Neutrophil (primary cell): ENCODE measurements at regions not wholly inside any gene's neighbourhood (a gene's known extent, or its start where the extent isn't known, plus 50 kb on each side); places are given as distances from the start of the nearest gene placed in this dataset.

Experiments used
- H3K27ac ChIP-seq: fragments of 200-600 bp; sonication (generic); 2 replicates; pipeline ENCODE4 v1.5.1; 2016; ENCODE audit warnings: mild to moderate bottlenecking, moderate library complexity
- H3K27me3 ChIP-seq: fragments of 200-600 bp; sonication (generic); 2 replicates; pipeline ENCODE4 v1.6.0; 2016; ENCODE audit warnings: mild to moderate bottlenecking
- H3K36me3 ChIP-seq: fragments of 200-600 bp; sonication (generic); 2 replicates; pipeline ENCODE4 v1.5.1; 2017
- H3K4me1 ChIP-seq, 2 experiments: fragments of 200-600 bp in 1 of 2; sonication (generic) in 1 of 2; 1 replicate in 1 of 2; 2 replicates in 1 of 2; pipeline versions ENCODE4 v1.5.1 to v1.6.1; 2013 to 2016; ENCODE audit warnings: low read depth in 1 of 2, low read length in 1 of 2, mild to moderate bottlenecking in 1 of 2, moderate library complexity in 1 of 2; ENCODE audit not compliant: control insufficient read depth in 1 of 2, insufficient read depth in 1 of 2
- H3K4me3 ChIP-seq, 2 experiments: fragments of 200-600 bp in 1 of 2; sonication (generic) in 1 of 2; 1 replicate in 1 of 2; 2 replicates in 1 of 2; pipeline ENCODE4 v1.5.1; 2013 to 2016; ENCODE audit warnings: low read depth in 1 of 2, low read length in 1 of 2, mild to moderate bottlenecking in 1 of 2, moderate library complexity in 1 of 2
- H3K9me3 ChIP-seq: fragments of 200-600 bp; sonication (generic); 2 replicates; pipeline ENCODE4 v1.5.1; 2016
- CTCF ChIP-seq: fragments of 200-600 bp; sonication (generic); IDR thresholded peaks from 2 replicates; pipeline ENCODE4 v1.5.1; 2016; ENCODE audit warnings: antibody characterized with exemption

GRCh38 chr9:99592834-99593574 is 228.7 kb upstream of the NR4A3 start:
- no peak overlapping the region for H3K4me3 ChIP-seq
- peaks cover 8 to 13% of the 10 kb centered on the region in 2 experiments for H3K4me1 ChIP-seq
- no peaks in the 10 kb centered on the region for H3K9me3 ChIP-seq
- no peaks in the 10 kb centered on the region for H3K36me3 ChIP-seq
- no peak overlapping the region for H3K27ac ChIP-seq
- no peak for TF ChIP-seq CTCF
- H3K27me3 ChIP-seq: no peaks in the 10 kb centered on the region

- H3K4me1 ChIP-seq: peaks cover 8 to 13% of the 10 kb centered on the region in 2 experiments
- H3K9me3 ChIP-seq: no peaks in the 10 kb centered on the region
- TF ChIP-seq CTCF: no peak
- H3K27ac ChIP-seq: no peak overlapping the region
- no peaks in the 10 kb centered on the region for H3K36me3 ChIP-seq
- H3K27me3 ChIP-seq: no peaks in the 10 kb centered on the region
- H3K4me3 ChIP-seq: no peak overlapping the region
Observed at GRCh38 chr9:99593610-99594009, 228.1 kb upstream of the NR4A3 start.

- Histone ChIP-seq H3K27me3 (no peaks in the 10 kb centered on the region), H3K27ac (no peak overlapping the region)
Observed at GRCh38 chr9:99594056-99594780, 227.5 kb upstream of the NR4A3 start.

GRCh38 chr9:99595796-99596195 is 225.9 kb upstream of the NR4A3 start:
- no peak for TF ChIP-seq CTCF
- Histone ChIP-seq H3K27me3 (no peaks in the 10 kb centered on the region), H3K27ac (no peak overlapping the region), H3K4me3 (no peak overlapping the region), H3K4me1 (peaks cover 3 to 11% of the 10 kb centered on the region in 2 experiments), H3K36me3 (no peaks in the 10 kb centered on the region), H3K9me3 (no peaks in the 10 kb centered on the region)

More at GRCh38 chr9:99594056-99594780, 227.5 kb upstream of the NR4A3 start:
- TF ChIP-seq CTCF: no peak
- Histone ChIP-seq H3K9me3 (no peaks in the 10 kb centered on the region), H3K4me1 (peaks cover 8 to 13% of the 10 kb centered on the region in 2 experiments), H3K4me3 (no peak overlapping the region), H3K36me3 (no peaks in the 10 kb centered on the region)

- Histone ChIP-seq H3K27ac (no peak overlapping the region), H3K4me3 (no peak overlapping the region), H3K27me3 (no peaks in the 10 kb centered on the region), H3K9me3 (no peaks in the 10 kb centered on the region), H3K4me1 (no peaks in the 10 kb centered on the region), H3K36me3 (no peaks in the 10 kb centered on the region)
- TF ChIP-seq CTCF: no peak
Observed at GRCh38 chr9:99601571-99602111, 220.0 kb upstream of the NR4A3 start.
